ENCODE measurements at regions not wholly inside any gene's neighbourhood (a gene's known extent, or its start where the extent isn't known, plus 50 kb on each side); places are given as distances from the start of the nearest gene placed in this dataset.
"Not testable (repeated sequence)": the region's sequence is repeated elsewhere in the genome, so short reads cannot be mapped to it uniquely, and the experiment has no call there.

DNA sequence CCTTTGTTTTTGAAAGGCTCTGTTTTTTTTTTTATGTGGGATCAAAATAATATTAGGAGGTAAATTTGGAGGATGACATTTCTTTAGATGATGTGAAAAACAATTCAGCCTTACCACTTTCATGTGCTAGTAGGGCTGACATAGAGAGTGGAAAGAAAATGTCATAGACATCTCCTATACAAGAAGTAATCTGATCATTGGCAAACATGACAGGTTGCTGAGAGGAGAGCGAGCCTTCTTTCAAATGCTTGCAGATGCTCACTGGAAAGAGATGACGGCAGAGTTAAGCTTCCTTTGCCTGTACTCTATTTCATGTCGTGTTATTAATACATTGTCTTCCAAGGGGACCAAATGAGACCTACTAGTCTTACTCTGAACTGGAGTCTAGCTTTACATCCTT, 160.1 kb upstream of the DAP start:
- DNase-seq = no peak

DNA sequence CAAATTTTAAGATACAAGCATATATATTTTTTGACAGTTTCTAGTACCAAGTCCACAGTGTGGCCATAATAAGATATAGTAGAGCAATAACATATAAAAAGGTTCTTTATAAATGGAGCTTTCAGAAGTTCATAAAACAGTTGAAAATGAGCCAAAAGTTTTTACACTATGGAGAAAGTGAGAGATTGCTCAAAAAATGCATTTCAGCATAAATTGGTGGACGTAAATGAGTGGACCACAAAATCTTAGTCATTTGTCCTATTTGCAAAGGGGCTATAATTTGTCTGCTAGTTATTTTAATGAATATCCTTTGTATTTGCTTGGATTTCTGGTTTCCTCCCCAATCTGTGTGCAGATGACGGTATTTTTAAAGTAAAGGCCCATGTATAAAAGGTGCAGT, 159.4 kb upstream of the DAP start:
- no peak for DNase-seq

DNA sequence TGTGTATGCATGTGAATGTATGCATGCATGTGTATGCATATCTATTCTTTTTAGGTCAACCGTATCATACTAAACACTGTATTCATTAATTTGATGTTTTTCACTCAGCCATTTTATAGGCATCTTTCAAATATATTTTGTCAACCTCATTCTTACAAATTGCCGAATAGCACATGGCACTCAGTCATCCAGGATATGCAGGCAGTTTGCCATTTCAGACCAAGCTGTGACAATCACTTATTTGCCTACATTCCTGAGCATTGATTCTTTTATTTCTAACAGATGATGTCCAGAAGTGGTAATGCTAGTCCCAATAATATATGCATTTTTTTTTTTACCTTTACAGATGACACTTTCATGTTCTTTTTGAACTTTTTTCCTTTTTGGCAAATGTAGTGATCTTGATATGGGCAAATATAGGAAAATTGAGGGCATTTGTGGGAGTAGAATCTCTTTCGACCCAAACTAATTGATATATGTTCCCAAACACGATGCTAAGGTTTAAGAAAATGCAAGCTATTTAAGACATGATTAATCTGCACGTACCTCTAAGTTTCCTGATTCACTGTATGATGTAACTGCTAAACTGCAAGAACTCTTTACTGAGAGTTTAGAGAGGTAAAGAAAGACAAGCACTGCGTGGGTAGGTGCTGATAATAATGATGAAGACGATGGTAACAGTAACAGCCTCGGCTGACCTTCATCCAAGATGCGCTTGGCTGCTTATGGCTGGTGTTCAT, 153.9 kb upstream of the DAP start:
- DNase-seq = no peak

DNA sequence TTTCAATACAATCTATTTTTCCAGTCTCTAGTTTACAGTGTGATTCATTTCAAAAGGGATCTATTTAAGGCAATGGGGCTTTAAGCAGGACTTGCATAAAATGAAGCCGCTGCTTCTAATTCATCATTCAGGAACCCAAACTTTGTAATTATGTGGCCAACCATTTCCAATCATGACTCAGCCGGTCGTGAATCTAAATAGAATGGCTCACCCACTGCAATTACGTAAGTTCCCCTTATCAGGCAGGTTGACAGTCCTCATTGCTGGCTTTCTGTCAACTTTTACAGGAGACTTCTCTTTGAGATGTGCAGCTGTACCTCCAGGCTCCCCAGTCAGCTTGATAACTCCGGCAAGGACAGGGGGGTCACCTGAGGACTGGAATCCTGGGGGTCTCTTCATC, 152.8 kb upstream of the DAP start:
- peak in 1 of 51 donors; percentile 33 for DNase-seq

DNA sequence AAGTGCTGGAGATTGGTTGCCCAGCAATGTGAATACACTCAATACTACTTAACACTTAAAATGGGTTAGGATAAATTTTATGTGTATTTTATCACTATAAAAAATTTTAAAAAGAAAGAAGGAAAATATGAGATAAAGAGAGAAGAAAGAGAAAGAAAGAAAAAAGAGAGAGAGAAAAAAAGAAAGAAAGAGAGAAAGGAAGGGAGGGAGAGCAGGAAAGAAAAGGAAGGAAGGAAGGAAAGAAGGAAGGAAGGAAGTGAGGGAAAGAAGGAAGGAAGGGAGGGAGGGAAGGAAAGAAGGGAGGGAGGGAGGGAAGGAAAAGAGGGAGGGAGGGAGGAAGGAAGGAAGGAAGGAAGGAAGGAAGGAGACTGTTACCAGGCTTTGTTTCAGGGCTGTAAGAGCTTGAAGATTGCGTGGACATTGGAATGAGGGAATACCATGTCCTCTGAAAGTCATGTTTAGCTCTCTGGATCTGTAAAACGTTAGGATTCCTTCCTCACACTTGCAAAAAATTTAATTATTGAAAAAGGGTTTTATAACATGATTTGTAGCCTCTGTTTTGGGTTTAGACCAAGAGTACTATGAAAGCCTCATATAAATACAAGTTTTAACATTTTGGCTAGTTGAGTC, 152.3 kb upstream of the DAP start:
- DNase-seq = no peak

DNA sequence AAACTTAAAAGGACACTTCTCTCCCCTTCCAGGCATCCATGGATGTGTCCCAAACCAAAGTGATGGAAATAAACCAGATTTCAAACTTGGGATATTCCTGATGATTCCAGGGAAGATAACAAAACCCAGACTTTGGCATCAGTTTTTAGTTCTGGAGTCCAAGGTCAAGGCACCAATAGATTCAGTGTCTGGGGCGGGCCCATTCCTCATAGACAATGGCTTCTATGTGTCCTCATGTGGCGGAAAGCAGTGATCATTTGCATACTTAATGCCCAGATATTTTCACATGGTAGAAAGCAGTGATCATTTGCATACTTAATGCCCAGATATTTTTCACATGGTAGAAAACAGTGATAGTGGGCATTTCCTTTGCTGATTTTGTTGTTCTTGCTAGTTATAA, 151.4 kb upstream of the DAP start:
- peak in 9 of 51 donors; percentile 3 to 21 (median 9) for DNase-seq

DNA sequence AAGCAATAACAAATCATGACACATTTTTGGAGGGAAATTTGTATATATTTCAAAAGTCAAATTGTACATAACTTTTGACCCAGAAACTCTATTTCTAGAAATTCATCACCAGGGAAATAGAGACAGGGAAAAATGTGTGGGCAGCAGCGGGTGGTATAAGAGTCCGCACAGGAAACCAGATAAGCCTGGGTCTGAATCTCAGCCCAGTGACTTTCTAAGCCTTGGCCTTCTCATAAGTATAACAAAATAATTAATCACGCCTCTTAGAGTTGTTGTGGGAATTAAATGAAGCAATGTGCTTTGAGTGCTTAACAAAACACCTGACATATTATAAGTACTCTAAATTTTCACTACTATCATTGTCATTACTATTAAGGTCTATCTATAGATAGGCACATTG, 149.2 kb upstream of the DAP start:
- DNase-seq = no peak

DNA sequence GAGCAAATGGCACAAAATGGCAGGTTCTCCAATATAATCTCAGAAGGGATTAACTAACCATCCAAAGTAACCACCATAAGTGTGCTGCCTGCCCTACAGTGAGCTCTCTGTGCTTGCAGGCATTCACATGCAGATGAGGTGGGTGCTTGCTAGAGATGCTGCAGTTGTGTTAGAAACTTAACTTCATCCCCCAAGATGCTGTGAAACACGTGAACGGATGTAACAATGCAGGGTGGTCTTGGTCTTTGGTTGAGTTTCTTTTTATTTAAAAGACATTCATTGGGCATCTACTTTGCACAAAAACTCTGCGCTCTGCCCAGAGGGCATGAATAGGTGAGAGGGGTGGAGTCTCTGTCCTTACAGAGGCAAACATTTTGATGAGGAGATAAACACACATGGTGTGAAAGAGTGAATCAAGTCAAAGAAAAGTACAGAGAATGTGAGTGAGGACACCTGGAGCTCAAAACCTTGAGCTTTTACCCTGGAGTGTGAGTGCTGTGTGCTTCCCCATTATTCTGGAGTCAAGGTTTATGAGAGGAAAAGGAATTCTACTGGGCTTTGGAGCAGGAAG, 143.9 kb upstream of the DAP start:
- no peak for DNase-seq

DNA sequence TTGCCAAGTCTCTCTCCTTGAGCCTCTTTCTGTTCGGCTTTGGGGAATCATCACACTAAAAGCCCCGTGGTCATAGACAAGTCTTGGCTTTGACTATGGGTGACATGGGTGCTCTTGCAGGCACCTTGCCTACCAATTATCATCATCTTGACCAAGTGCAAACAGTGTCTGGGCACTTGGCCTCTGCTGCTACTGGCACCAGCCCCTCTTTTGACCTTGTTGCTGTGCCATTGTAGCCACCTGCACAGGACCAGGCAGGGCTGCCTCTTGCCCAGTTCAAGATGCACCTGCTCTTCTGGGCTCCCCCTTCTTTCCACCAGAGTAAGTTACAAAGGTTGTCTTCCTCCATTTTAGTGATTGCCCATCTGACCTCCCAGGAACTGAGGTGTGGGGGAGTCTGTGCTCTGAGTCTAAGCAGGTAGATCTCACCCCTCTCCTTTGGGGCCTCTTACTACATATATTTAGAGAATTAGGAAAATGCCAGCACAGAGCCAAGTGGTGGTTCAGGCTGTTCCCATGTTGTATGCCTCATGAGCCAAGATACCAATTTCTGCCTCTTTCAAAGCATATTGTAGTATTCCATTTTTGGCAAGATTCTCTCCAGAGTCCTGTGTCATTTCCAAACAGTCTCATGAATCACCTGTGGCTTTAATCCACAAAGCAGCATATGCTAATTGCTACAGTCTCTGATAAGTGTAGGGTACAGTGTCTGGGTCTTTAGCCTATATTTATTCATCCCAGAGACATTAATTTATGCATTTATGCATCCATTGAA, 142.9 kb upstream of the DAP start:
- no peak for DNase-seq

DNA sequence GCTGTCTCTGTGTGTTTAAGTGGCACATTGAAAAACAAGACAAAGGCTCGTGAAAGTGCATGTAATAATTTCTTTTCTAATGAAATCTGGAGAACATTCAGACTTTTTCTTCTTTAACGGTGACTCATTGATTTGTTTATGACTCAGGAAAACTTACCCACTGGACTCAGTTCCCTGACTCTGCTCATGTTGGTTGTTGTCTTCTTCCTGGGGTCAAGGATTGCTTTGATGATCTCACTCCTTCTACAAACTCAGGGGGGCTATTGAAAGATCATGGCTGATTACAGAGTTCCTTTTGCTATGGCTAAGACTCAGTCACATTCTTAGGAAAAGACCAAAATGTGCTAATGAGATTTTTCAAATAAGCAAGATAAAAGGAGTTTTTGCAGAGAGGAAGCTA, 141.1 kb upstream of the DAP start:
- DNase-seq = no peak

DNA sequence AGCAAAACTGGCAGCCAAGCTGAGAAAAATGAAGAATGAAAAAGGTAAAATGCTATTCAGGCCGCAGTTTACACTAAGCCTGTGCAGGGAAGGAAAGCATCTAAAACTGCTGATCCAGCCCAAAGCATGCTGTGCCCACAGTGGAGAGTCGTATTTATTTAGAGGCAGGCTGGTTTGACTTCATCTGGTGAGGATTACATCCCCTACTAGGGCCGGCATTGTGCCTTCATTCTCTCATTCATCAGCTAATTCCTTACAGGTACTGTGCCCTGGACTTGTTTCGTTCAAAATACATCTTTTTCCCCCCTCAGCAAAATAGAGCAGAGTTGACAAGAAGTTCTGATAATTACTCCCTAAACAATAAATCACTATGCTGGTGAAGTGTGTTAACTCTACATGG, 137.5 kb upstream of the DAP start:
- no peak for DNase-seq

DNA sequence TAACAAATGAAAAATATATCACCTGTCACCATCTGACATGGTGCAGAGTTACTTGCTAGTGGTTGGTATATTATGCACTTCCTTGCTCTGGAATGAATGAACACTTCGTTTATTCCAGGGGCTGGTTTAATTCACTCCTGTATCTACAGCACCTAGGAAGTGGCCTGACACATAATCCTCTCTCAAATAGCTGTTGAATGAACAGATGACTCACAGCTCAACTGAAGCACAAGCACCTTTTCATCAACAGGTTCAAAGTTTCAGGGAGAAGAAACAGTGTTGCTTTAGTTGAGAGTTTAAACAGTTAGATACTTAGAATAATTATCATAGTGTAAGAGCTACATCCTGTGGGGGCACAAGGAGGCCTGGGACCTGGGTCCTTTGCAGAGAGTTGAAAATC, 135.0 kb upstream of the DAP start:
- DNase-seq = no peak

DNA sequence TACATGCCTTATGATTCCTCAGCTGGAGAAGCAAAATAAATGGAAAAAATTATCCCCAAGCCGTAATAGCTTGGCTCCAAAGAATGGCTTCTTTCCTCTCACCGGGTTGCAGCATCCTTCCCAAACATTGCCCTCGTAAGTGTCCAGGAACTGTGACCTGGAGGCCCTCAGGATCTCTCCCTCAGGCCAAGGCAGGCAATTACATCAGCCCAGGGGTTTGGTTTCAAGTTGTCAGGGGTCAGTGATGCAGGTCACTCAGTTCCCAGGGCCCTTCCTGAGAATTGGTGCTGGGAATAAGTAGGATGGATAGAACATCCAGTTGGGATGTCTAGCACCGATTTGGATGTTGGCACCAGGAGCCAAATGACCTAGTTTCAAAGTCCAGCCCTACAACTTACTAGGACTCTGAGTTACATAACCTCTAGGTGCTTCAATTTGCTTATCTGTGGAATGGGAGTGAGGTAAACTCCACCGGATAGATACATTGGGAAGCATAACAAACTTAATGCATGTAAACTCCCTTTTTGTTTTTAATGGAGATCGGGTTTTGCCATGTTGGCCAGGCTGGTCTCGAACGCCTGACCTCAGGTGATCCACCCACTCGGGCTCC, 133.5 kb upstream of the DAP start:
- DNase-seq = no peak

DNA sequence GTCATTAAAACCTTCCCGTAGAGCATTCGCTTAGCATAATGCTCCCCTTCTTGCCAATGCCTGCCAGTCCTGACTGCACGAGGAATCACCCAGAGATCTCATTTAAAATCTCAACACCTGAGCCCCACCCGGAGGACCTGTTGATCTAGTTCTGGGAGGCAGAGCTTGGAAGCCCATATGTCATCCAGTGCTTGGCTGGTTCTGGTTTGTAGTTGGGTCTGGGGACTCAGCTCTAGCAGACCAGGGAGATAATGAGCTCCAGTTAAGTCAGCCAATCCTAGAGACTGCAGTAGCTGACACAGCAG, 131.8 kb upstream of the DAP start:
- DNase-seq = no peak

DNA sequence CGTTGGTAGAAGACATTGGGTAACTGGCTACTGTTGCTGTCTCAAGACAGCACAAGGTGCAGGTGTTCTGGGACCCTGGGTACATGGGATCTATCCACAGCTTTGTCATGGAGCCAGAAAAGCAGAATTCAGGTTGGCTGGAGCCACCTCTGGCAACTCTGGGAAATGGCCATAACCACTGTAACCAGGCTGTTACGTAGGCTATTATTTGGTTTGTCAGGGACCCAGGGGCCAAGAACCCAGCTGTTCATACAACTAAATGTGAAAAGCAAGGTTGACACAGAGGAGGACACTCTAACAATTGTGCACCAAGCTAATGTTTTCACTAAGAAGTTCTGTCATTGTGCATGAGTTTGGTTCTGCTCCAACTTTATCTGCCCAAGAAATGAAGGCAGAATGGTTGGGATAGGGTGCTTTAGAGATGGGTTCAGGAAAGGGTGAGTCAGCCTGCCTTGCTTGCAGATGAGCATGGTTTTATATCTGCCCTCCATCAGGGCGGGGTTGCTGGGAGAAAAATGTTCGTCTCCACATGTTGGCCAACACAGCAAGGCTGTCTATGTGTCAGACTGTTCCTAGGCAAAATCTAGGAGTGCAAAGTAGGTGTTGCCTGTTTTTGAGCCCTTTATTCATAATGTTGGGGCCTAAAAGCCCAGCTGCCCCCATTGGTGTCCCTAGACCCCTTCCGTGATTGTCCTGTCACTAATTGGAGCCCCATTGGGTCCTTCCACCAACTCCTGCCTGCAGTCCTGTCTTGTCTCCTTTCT, 131.3 kb upstream of the DAP start:
- no peak for DNase-seq

DNA sequence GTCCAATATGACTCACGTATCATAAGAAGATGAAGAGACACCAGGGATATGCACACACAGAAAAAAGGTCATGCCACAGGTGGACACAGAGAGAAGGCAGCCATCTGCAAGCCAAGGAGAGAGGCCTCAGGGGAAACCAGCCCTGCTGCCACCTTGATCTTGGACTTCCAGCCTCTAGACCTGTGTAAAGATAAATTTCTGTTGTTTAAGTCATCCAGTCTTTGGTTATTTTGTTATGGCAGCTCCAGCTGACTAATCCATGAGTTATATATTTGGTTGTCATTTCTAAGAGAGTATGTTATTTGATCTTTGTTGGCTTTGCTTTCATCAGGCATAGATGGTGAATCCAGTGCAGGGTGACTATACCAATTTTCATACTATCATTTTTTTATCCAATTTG, 130.2 kb upstream of the DAP start:
- DNase-seq = no peak

DNA sequence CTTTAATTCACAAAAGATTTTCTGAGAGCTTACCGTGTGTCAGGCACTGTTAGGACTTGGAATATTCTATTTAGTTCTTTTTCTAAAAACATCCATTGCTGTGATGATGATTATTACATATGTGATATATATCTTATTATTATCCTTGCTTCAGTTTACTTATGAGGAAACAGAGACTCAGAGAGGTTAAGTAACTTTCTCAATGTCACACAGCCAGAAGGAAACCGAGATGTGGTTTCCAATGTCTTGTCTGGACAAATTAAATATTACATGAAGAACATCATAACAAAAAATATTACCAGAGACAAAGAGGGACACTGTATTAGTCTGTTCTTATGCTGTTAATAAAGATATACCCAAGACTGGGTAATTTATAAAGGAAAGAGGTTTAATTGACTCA, 125.5 kb upstream of the DAP start:
- no peak for DNase-seq

DNA sequence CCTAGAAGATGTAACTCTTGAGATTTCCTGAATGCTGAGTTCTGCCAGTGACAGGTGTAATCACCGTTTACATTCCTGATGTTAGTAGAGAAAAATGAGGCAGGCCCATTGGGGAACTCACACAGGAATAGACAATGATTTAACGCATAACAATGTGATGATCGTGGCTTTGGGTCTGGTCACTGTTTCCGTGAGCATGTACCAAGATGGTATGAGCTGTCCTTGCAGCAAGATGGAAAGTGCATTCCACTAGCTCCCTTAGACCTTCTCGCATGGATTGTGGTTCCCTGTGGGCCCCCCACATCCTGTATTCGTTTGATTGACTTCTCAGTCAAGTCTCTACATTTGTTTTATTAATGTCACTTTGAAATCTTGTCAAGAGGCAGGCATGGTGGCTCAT, 124.0 kb upstream of the DAP start:
- DNase-seq = no peak

DNA sequence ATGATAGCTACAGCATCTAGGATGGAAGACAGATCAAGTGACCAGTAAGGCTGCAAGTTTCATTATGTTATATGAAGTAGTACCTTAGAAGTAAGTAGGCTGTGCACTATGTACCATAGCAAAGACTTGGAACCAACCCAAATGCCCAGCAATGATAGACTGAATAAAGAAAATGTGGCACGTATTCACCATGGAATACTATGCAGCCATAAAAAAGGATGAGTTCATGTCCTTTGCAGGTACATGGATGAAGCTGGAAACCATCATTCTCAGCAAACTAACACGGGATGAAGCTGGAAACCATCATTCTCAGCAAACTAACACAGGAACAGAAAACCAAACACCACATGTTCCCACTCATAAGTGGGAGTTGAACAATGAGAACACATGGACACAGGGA, 122.9 kb upstream of the DAP start:
- DNase-seq = not testable (repeated sequence)

DNA sequence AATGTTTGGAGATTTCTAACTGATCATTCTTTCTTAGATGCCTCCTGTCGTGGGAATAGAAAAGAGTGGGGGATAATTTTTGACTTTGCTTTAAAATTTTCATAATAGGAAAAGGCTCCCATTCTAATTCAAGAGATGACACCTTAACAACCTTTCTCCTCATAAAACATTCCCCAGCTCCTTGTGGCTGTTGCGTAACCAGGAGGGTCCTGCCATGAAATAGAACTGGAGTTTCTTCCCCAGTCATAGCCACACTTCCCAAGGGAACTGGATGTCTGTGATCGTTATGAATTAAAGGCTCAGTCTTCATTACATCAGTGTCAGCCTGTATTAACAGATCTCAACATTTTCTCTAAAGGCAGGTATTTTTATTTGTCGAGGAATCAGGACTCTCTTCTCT, 119.9 kb upstream of the DAP start:
- DNase-seq = no peak

DNA sequence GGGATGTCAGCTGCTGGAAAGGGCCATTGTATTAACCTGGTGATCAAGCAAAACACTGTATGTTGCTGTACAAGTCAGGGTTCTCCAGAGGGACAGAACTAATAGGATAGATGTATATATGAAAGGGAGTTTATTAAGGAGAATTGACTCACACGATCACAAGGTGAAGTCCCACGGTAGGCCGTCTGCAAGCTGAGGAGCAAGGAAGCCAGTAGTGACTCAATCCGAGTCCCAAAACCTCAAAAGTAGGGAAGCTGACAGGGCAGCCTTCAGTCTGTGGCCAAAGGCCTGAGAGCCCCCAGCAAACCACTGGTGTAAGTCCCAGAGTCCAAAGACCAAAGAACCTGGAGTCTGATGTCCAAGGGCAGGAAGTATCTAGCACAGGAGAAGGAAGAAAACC, 116.0 kb upstream of the DAP start:
- DNase-seq = not testable (repeated sequence)
